Panc1 (cell line): ENCODE measurements at regions not wholly inside any gene's neighbourhood (a gene's known extent, or its start where the extent isn't known, plus 50 kb on each side); places are given as distances from the start of the nearest gene placed in this dataset.

Experiments
- ATAC-seq: fragments of 200-7000 bp; cut with Tn5 transposase; 2 replicates; pipeline ENCODE4 v1.9.1; 2020; ENCODE audit warnings: mild to moderate bottlenecking, moderate library complexity
- BruUV-seq: library from RNA; stranded (reverse); fragments of 400-500 nt; replicated peaks from 2 replicates; lab custom pipeline; 2021; lab: Mats Ljungman, UMichigan
- CTCF ChIA-PET: fragments of 300-600 bp; sonication (Branson Sonifier 250); formaldehyde crosslinking; loops from one replicate; lab custom pipeline; 2022; ENCODE audit warnings: antibody characterized with exemption; lab: Charles Lee
- POLR2A ChIA-PET: fragments of 300-600 bp; sonication (Branson Sonifier 250); formaldehyde crosslinking; loops from one replicate; lab custom pipeline; 2022; ENCODE audit warnings: antibody characterized with exemption; lab: Charles Lee
- DNase-seq: peaks from one replicate; pipeline ENCODE4 v3.0.0-alpha.2; 2010; ENCODE audit warnings: low read depth, low spot score
- H3K27ac ChIP-seq: 2 replicates; pipeline ENCODE4 v1.5.1; 2011; ENCODE audit warnings: mild to moderate bottlenecking, low read length, inconsistent platforms
- H3K27me3 ChIP-seq: fragments of 200-500 bp; sonication (Bioruptor generic); 2 replicates; pipeline ENCODE4 v1.6.0; 2014; ENCODE audit warnings: low read length, inconsistent platforms; ENCODE audit not compliant: control insufficient read depth, insufficient read depth
- H3K36me3 ChIP-seq: fragments of 200-500 bp; sonication (Bioruptor generic); 2 replicates; pipeline ENCODE4 v1.5.1; 2014; ENCODE audit warnings: inconsistent platforms, mild to moderate bottlenecking, low read length, moderate library complexity; ENCODE audit not compliant: control insufficient read depth, insufficient read depth
- H3K4me1 ChIP-seq: 2 replicates; pipeline ENCODE4 v1.5.1; 2011; ENCODE audit warnings: inconsistent platforms, mild to moderate bottlenecking, low read length, moderate library complexity; ENCODE audit not compliant: control insufficient read depth, insufficient read depth
- H3K4me3 ChIP-seq, 2 experiments: 2 replicates each; pipeline ENCODE4 v1.5.1; 2011 to 2012; ENCODE audit warnings: low read depth in 2 of 2, low read length in 2 of 2, mild to moderate bottlenecking in 2 of 2, inconsistent platforms in 1 of 2, moderate library complexity in 1 of 2
- H3K9me3 ChIP-seq: fragments of 200-500 bp; sonication (Bioruptor generic); 2 replicates; pipeline ENCODE4 v1.5.1; 2014; ENCODE audit warnings: low read depth, mild to moderate bottlenecking, inconsistent platforms, low read length, moderate library complexity; ENCODE audit not compliant: control insufficient read depth, insufficient read depth
- POLR2AphosphoS5 ChIP-seq: IDR thresholded peaks from 2 replicates; pipeline ENCODE4 v1.6.1; 2012; ENCODE audit warnings: mild to moderate bottlenecking, low read depth, low read length, moderate library complexity
- SIN3A ChIP-seq: IDR thresholded peaks from 2 replicates; pipeline ENCODE4 v1.6.1; 2012; ENCODE audit warnings: low read depth, mild to moderate bottlenecking, low read length, moderate library complexity, borderline replicate concordance; ENCODE audit not compliant: insufficient read depth
- TCF7L2 ChIP-seq: IDR thresholded peaks from 2 replicates; pipeline ENCODE4 v1.6.1; 2011; ENCODE audit warnings: mild to moderate bottlenecking, low read depth, low read length, inconsistent platforms
- in situ Hi-C: cut with HindIII; loops from 2 replicates; pipeline ENCODE4 v1.10.0; 2016; ENCODE audit warnings: low sequenced_read_pairs, low pct_unique_long_range_greater_than_20kb
- intact Hi-C: fragments of 100-400 bp; cut with micrococcal nuclease; formaldehyde crosslinking; loops from one replicate; pipeline ENCODE4 v1.10.0; 2022; ENCODE audit not compliant: unreplicated experiment
- TF ChIP-seq, protein P1 (sequence below), 2 experiments: IDR thresholded peaks; 2 replicates each; pipeline ENCODE4 v1.6.1; 2011 to 2012; ENCODE audit warnings: low read depth in 2 of 2, control low read depth in 1 of 2, low read length in 1 of 2, mild to moderate bottlenecking in 1 of 2, moderate library complexity in 1 of 2; ENCODE audit not compliant: insufficient read depth in 1 of 2
- TF ChIP-seq, protein P2 (sequence below): fragments of 450-650 bp; IDR thresholded peaks from 2 replicates; pipeline ENCODE4 v1.5.1; 2017; ENCODE audit warnings: mild to moderate bottlenecking

DNA sequence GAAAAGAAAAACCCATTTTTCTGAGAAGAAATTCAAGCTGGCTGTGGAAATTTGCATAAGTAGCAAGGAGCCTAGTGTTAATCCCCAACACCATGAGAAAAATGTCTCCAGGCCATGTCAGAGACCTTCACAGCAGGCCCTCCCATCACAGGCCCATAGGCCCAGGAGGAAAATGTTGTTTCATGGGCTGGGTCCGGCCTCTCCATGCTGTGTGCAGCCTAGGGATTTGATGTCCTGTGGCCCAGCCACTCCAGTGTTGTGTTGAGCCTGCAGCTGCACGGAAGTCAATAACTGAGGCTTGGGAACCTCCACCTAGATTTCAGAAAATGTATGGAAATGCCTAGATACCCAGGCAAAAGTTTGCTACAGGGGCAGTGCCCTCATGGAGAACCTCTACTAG, 432.2 kb downstream of the IPO8 start:
- Histone ChIP-seq H3K4me3 (no peak overlapping the region), H3K27me3 (no peaks in the 10 kb centered on the region), H3K27ac (no peak overlapping the region), H3K36me3 (no peaks in the 10 kb centered on the region), H3K4me1 (no peaks in the 10 kb centered on the region), H3K9me3 (no peaks in the 10 kb centered on the region)
- POLR2A ChIA-PET: no interaction called here
- no peak for DNase-seq
- TF ChIP-seq POLR2AphosphoS5 (no peak), SIN3A (no peak), TCF7L2 (no peak)
- TF ChIP-seq, protein P1, sequence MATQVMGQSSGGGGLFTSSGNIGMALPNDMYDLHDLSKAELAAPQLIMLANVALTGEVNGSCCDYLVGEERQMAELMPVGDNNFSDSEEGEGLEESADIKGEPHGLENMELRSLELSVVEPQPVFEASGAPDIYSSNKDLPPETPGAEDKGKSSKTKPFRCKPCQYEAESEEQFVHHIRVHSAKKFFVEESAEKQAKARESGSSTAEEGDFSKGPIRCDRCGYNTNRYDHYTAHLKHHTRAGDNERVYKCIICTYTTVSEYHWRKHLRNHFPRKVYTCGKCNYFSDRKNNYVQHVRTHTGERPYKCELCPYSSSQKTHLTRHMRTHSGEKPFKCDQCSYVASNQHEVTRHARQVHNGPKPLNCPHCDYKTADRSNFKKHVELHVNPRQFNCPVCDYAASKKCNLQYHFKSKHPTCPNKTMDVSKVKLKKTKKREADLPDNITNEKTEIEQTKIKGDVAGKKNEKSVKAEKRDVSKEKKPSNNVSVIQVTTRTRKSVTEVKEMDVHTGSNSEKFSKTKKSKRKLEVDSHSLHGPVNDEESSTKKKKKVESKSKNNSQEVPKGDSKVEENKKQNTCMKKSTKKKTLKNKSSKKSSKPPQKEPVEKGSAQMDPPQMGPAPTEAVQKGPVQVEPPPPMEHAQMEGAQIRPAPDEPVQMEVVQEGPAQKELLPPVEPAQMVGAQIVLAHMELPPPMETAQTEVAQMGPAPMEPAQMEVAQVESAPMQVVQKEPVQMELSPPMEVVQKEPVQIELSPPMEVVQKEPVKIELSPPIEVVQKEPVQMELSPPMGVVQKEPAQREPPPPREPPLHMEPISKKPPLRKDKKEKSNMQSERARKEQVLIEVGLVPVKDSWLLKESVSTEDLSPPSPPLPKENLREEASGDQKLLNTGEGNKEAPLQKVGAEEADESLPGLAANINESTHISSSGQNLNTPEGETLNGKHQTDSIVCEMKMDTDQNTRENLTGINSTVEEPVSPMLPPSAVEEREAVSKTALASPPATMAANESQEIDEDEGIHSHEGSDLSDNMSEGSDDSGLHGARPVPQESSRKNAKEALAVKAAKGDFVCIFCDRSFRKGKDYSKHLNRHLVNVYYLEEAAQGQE (IDR thresholded peaks at IDR 0.05; ENCODE audit: insufficient read depth in 1 of 2, low read depth in 2 of 2, low read length in 1 of 2): no peak
- TF ChIP-seq, protein P2, sequence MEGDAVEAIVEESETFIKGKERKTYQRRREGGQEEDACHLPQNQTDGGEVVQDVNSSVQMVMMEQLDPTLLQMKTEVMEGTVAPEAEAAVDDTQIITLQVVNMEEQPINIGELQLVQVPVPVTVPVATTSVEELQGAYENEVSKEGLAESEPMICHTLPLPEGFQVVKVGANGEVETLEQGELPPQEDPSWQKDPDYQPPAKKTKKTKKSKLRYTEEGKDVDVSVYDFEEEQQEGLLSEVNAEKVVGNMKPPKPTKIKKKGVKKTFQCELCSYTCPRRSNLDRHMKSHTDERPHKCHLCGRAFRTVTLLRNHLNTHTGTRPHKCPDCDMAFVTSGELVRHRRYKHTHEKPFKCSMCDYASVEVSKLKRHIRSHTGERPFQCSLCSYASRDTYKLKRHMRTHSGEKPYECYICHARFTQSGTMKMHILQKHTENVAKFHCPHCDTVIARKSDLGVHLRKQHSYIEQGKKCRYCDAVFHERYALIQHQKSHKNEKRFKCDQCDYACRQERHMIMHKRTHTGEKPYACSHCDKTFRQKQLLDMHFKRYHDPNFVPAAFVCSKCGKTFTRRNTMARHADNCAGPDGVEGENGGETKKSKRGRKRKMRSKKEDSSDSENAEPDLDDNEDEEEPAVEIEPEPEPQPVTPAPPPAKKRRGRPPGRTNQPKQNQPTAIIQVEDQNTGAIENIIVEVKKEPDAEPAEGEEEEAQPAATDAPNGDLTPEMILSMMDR: no peak
- in situ Hi-C loops (no loop called here), intact Hi-C loops (no loop called here)
- no TSS peak for BruUV-seq
- no peak for ATAC-seq
- CTCF ChIA-PET: no interaction called here

DNA sequence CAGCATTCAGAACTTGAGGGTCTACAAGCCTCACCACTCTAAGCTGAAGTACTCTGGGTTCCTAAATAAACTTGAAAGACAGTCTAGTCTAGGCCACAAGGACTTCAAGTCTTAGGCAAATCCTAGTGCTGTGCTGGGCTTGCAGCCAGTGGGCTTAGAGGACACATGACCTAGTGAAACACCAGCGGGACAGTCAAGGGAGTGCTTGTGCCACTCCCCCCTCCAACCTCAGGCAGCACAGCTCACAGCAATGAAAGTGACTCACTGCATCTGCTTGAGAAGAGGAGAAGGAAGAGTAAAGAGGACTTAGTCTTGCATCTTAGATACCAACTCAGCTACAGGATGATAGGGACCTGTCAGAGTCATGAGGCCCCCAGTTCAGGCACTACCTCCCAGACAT, 438.1 kb downstream of the IPO8 start:
- ChIA-PET POLR2A (no interaction called here), CTCF (no interaction called here)
- no peaks in the 10 kb centered on the region for H3K36me3 ChIP-seq
- no peaks in the 10 kb centered on the region for H3K27me3 ChIP-seq
- TF ChIP-seq, protein P1 (IDR thresholded peaks at IDR 0.05; ENCODE audit: insufficient read depth in 1 of 2, low read depth in 2 of 2, low read length in 1 of 2): no peak
- TF ChIP-seq, protein P2: no peak
- TF ChIP-seq SIN3A: no peak
- TF ChIP-seq TCF7L2: no peak
- no peak for TF ChIP-seq POLR2AphosphoS5
- H3K4me3 ChIP-seq: no peak overlapping the region
- intact Hi-C loops (loop anchor here (10.0 kb wide), 1 partner anchor 57 kb away; no protein-coding TSS in a partner anchor), in situ Hi-C loops (no loop called here)
- DNase-seq: no peak
- H3K9me3 ChIP-seq: no peaks in the 10 kb centered on the region
- H3K27ac ChIP-seq: no peak overlapping the region
- H3K4me1 ChIP-seq: no peaks in the 10 kb centered on the region
- ATAC-seq: no peak
- no TSS peak for BruUV-seq
